HG02973 (cell line): ENCODE measurements at regions not wholly inside any gene's neighbourhood (a gene's known extent, or its start where the extent isn't known, plus 50 kb on each side); places are given as distances from the start of the nearest gene placed in this dataset.

ENCODE experiments used
- ATAC-seq: cut with Tn5 transposase; IDR thresholded peaks from one replicate; pipeline ENCODE4 v1.9.1; 2021; ENCODE audit warnings: moderate library complexity; ENCODE audit not compliant: unreplicated experiment

GRCh38 chr3:182050932-182051331 is 339.2 kb downstream of the SOX2 start:
- ATAC-seq: no peak

GRCh38 chr3:182052332-182052731 is 340.6 kb downstream of the SOX2 start:
- no peak for ATAC-seq

GRCh38 chr3:182052757-182053156 is 341.0 kb downstream of the SOX2 start:
- no peak for ATAC-seq

GRCh38 chr3:182058488-182058887 is 346.8 kb downstream of the SOX2 start:
- ATAC-seq: no peak

- ATAC-seq: no peak
These were observed 352.0 kb downstream of the SOX2 start for GRCh38 chr3:182063742-182064141.

GRCh38 chr3:182067423-182067822 is 355.7 kb downstream of the SOX2 start:
- no peak for ATAC-seq

GRCh38 chr3:182078316-182078715 is 366.6 kb downstream of the SOX2 start:
- no peak for ATAC-seq

- no peak for ATAC-seq
These were observed 367.2 kb downstream of the SOX2 start for GRCh38 chr3:182078929-182079328.

- no peak for ATAC-seq
These were observed 369.4 kb downstream of the SOX2 start for GRCh38 chr3:182081096-182081495.

GRCh38 chr3:182083112-182083511 is 371.4 kb downstream of the SOX2 start:
- ATAC-seq: no peak

GRCh38 chr3:182092662-182093262 is 381.0 kb downstream of the SOX2 start:
- ATAC-seq: no peak

- ATAC-seq: no peak
These were observed 382.6 kb downstream of the SOX2 start for GRCh38 chr3:182094321-182094720.

- no peak for ATAC-seq
These were observed 393.2 kb downstream of the SOX2 start for GRCh38 chr3:182104881-182105280.

- no peak for ATAC-seq
These were observed 394.1 kb downstream of the SOX2 start for GRCh38 chr3:182105875-182106274.

- ATAC-seq: no peak
These were observed 396.6 kb downstream of the SOX2 start for GRCh38 chr3:182108371-182108770.

- ATAC-seq: no peak
These were observed 400.2 kb downstream of the SOX2 start for GRCh38 chr3:182111967-182112366.

GRCh38 chr3:182115328-182116015 is 403.7 kb downstream of the SOX2 start:
- ATAC-seq: no peak

- no peak for ATAC-seq
These were observed 404.7 kb downstream of the SOX2 start for GRCh38 chr3:182116386-182116785.

GRCh38 chr3:182117131-182117530 is 405.4 kb downstream of the SOX2 start:
- ATAC-seq: no peak

- no peak for ATAC-seq
These were observed 405.9 kb downstream of the SOX2 start for GRCh38 chr3:182117583-182117982.

- ATAC-seq: no peak
These were observed 406.3 kb downstream of the SOX2 start for GRCh38 chr3:182118066-182118465.

GRCh38 chr3:182121401-182121800 is 409.7 kb downstream of the SOX2 start:
- ATAC-seq: no peak

GRCh38 chr3:182122779-182123178 is 411.1 kb downstream of the SOX2 start:
- ATAC-seq: no peak
